Osteocyte (in vitro differentiated cells): ENCODE measurements at regions not wholly inside any gene's neighbourhood (a gene's known extent, or its start where the extent isn't known, plus 50 kb on each side); places are given as distances from the start of the nearest gene placed in this dataset.

Source experiments
- DNase-seq: peaks from one replicate; pipeline ENCODE4 v3.0.0; 2021; ENCODE audit warnings: mixed read lengths; ENCODE audit not compliant: unreplicated experiment; ENCODE audit errors: extremely low spot score
- H3K27ac Mint-ChIP-seq: one replicate; pipeline ENCODE4 v1.8.0; 2021; ENCODE audit warnings: mild to moderate bottlenecking, mixed read lengths; ENCODE audit not compliant: unreplicated experiment
- H3K27me3 Mint-ChIP-seq: one replicate; pipeline ENCODE4 v1.8.0; 2021; ENCODE audit warnings: mixed read lengths; ENCODE audit not compliant: unreplicated experiment
- H3K36me3 Mint-ChIP-seq: one replicate; pipeline ENCODE4 v1.8.0; 2021; ENCODE audit warnings: mixed read lengths; ENCODE audit not compliant: unreplicated experiment
- H3K4me1 Mint-ChIP-seq: one replicate; pipeline ENCODE4 v1.8.0; 2021; ENCODE audit warnings: mixed read lengths; ENCODE audit not compliant: unreplicated experiment
- H3K4me3 Mint-ChIP-seq: one replicate; pipeline ENCODE4 v1.8.0; 2021; ENCODE audit warnings: mild to moderate bottlenecking, moderate library complexity, mixed read lengths; ENCODE audit not compliant: unreplicated experiment
- H3K9me3 Mint-ChIP-seq: one replicate; pipeline ENCODE4 v1.8.0; 2021; ENCODE audit warnings: mixed read lengths; ENCODE audit not compliant: unreplicated experiment
- CTCF ChIP-seq: fragments of 200-600 bp; sonication (generic); IDR thresholded peaks from 2 replicates; pipeline ENCODE4 v1.5.0; 2021; ENCODE audit warnings: antibody characterized with exemption, mild to moderate bottlenecking, moderate library complexity

GRCh38 chr12:71041476-71041875 is 116.3 kb downstream of the TSPAN8 start:
- no peak overlapping the region for H3K27ac Mint-ChIP-seq
- TF ChIP-seq CTCF: no peak
- H3K4me1 Mint-ChIP-seq: peaks cover 9% of the 10 kb centered on the region
- no peak overlapping the region for H3K4me3 Mint-ChIP-seq
- peaks cover 3% of the 10 kb centered on the region for H3K27me3 Mint-ChIP-seq
- DNase-seq: no peak
- H3K9me3 Mint-ChIP-seq: peaks cover 3% of the 10 kb centered on the region
- H3K36me3 Mint-ChIP-seq: no peaks in the 10 kb centered on the region

DNA sequence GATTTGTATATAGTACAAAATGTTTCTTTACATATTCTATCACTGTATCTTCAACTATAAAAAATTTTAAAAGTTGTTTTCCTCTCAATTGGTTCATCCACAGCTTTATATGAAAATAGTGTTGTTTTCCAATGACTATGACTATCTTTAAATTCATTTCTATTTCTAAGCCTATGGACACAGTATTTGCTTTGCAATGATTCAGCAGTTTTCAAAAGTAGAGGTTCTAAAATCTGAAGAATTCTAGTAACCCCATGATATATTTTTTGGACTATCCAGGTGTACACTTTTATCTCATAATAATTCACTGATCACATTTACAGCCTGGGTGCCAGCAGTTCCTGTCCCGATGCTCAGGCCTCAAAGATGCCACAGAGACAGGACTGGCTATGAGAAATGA is 118.4 kb upstream of the PTPRR start:
- H3K4me3 Mint-ChIP-seq: no peak overlapping the region
- no peak overlapping the region for H3K27ac Mint-ChIP-seq
- no peaks in the 10 kb centered on the region for H3K27me3 Mint-ChIP-seq
- no peaks in the 10 kb centered on the region for H3K4me1 Mint-ChIP-seq
- no peak for DNase-seq
- TF ChIP-seq CTCF: no peak
- H3K36me3 Mint-ChIP-seq: no peaks in the 10 kb centered on the region
- H3K9me3 Mint-ChIP-seq: peaks cover 3% of the 10 kb centered on the region

DNA sequence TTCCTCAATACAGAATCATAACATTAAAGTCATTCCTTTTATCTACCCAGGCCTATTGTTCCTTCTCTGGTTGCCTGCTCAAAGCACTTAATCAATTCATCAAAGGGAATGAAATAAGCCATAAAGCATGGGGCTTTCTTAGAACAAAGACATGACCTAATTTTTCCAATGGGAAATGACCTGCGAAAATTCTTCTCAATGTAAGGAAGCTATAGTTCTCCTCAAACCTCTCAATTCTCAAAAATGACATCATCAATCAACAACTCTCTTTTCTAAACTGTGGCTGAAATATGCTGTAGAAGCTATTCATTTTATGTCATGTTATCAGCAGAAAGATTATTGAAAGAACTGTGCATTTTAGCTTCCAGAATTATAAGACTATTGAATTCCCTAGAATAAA is 116.0 kb upstream of the PTPRR start:
- Mint-ChIP-seq H3K27ac (no peak overlapping the region), H3K27me3 (peaks cover 4% of the 10 kb centered on the region), H3K4me3 (no peak overlapping the region), H3K9me3 (peaks cover 3% of the 10 kb centered on the region), H3K4me1 (no peaks in the 10 kb centered on the region), H3K36me3 (no peaks in the 10 kb centered on the region)
- no peak for DNase-seq
- no peak for TF ChIP-seq CTCF

GRCh38 chr12:71032933-71033332 is 112.4 kb upstream of the PTPRR start:
- no peak overlapping the region for H3K27ac Mint-ChIP-seq
- TF ChIP-seq CTCF: no peak
- no peaks in the 10 kb centered on the region for H3K4me1 Mint-ChIP-seq
- no peak overlapping the region for H3K4me3 Mint-ChIP-seq
- H3K9me3 Mint-ChIP-seq: no peaks in the 10 kb centered on the region
- no peak for DNase-seq
- peaks cover 14% of the 10 kb centered on the region for H3K27me3 Mint-ChIP-seq
- H3K36me3 Mint-ChIP-seq: no peaks in the 10 kb centered on the region

DNA sequence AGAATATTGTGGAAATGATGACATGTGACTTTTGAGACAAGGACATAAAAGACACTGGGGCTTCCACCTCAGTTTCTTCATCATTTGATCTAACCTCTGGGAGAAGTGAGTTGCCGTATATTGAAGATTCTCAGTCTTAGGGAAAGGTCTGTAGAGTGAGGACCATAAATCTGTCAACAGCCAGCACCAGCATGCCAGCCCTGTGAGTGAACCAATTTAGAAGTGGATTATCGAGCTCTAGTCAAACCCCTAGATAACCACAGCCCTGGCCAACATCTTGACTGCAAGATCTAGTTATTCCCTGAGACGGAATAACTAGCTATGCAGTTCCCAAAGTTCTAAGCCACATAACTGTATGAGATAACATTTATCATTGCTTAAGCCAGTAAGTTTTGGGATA is 108.8 kb upstream of the PTPRR start:
- H3K27me3 Mint-ChIP-seq: peaks cover 18% of the 10 kb centered on the region
- DNase-seq: no peak
- no peaks in the 10 kb centered on the region for H3K4me1 Mint-ChIP-seq
- H3K4me3 Mint-ChIP-seq: no peak overlapping the region
- H3K9me3 Mint-ChIP-seq: no peaks in the 10 kb centered on the region
- TF ChIP-seq CTCF: no peak
- no peaks in the 10 kb centered on the region for H3K36me3 Mint-ChIP-seq
- no peak overlapping the region for H3K27ac Mint-ChIP-seq
